Neural progenitor cell (in vitro differentiated cells): ENCODE measurements at regions not wholly inside any gene's neighbourhood (a gene's known extent, or its start where the extent isn't known, plus 50 kb on each side); places are given as distances from the start of the nearest gene placed in this dataset.

Source experiments
- DNase-seq: peaks from one replicate; pipeline ENCODE4 v3.0.0-alpha.2; 2016; ENCODE audit warnings: low spot score
- H2AFZ ChIP-seq: fragments of 200-600 bp; sonication (generic); replicated peaks from 2 replicates; pipeline ENCODE4 v1.6.1; 2016; ENCODE audit warnings: antibody characterized with exemption
- H3F3A ChIP-seq: fragments of 200-600 bp; sonication (generic); 2 replicates; pipeline ENCODE4 v1.6.1; 2016; ENCODE audit warnings: antibody characterized with exemption, low read depth
- H3K27ac ChIP-seq: fragments of 200-600 bp; sonication (generic); 2 replicates; pipeline ENCODE4 v1.5.1; 2016; ENCODE audit warnings: mild to moderate bottlenecking
- H3K27me3 ChIP-seq: fragments of 200-600 bp; sonication (generic); 2 replicates; pipeline ENCODE4 v1.6.1; 2016; ENCODE audit warnings: mild to moderate bottlenecking, moderate library complexity
- H3K36me3 ChIP-seq: fragments of 200-600 bp; sonication (generic); 2 replicates; pipeline ENCODE4 v1.5.1; 2016
- H3K4me1 ChIP-seq: fragments of 200-600 bp; sonication (generic); 2 replicates; pipeline ENCODE4 v1.6.1; 2016; ENCODE audit warnings: mixed run types
- H3K4me2 ChIP-seq: fragments of 200-600 bp; sonication (generic); 2 replicates; pipeline ENCODE4 v1.6.1; 2016
- H3K4me3 ChIP-seq: fragments of 200-600 bp; sonication (generic); 2 replicates; pipeline ENCODE4 v1.5.1; 2016
- H3K79me2 ChIP-seq: fragments of 200-600 bp; sonication (generic); 2 replicates; pipeline ENCODE4 v1.6.1; 2016; ENCODE audit warnings: low read depth
- H3K9ac ChIP-seq: fragments of 200-600 bp; sonication (generic); 2 replicates; pipeline ENCODE4 v1.6.1; 2016
- H3K9me3 ChIP-seq: fragments of 200-600 bp; sonication (generic); 2 replicates; pipeline ENCODE4 v1.5.1; 2016; ENCODE audit warnings: low read depth
- H4K20me1 ChIP-seq: fragments of 200-600 bp; sonication (generic); 2 replicates; pipeline ENCODE4 v1.6.1; 2016; ENCODE audit warnings: low read depth
- H3K27ac Mint-ChIP-seq: 3 replicates; pipeline ENCODE4 v1.8.0; 2021; ENCODE audit warnings: mixed read lengths
- H3K27me3 Mint-ChIP-seq: 2 replicates; pipeline ENCODE4 v1.8.0; 2022; ENCODE audit warnings: low read depth, mild to moderate bottlenecking, inconsistent platforms, moderate library complexity, mixed read lengths; ENCODE audit not compliant: insufficient read depth
- H3K36me3 Mint-ChIP-seq: 3 replicates; pipeline ENCODE4 v1.8.0; 2021; ENCODE audit warnings: mixed read lengths
- H3K4me1 Mint-ChIP-seq: 3 replicates; pipeline ENCODE4 v1.8.0; 2021; ENCODE audit warnings: mixed read lengths
- H3K4me3 Mint-ChIP-seq: 3 replicates; pipeline ENCODE4 v1.8.0; 2021; ENCODE audit warnings: mild to moderate bottlenecking, moderate library complexity, mixed read lengths
- H3K9me3 Mint-ChIP-seq: 3 replicates; pipeline ENCODE4 v1.8.0; 2020; ENCODE audit warnings: mixed read lengths
- EZH2 ChIP-seq: fragments of 200-600 bp; sonication (generic); IDR thresholded peaks from 2 replicates; pipeline ENCODE4 v1.6.1; 2017; ENCODE audit warnings: antibody characterized with exemption, mild to moderate bottlenecking, moderate library complexity
- EZH2phosphoT487 ChIP-seq: fragments of 200-600 bp; sonication (generic); IDR thresholded peaks from 2 replicates; pipeline ENCODE4 v1.6.1; 2017; ENCODE audit warnings: antibody characterized with exemption
- TF ChIP-seq, protein P1 (sequence below): fragments of 200-600 bp; sonication (generic); IDR thresholded peaks from 2 replicates; pipeline ENCODE4 v1.5.1; 2017; ENCODE audit warnings: antibody characterized with exemption, mild to moderate bottlenecking

DNA sequence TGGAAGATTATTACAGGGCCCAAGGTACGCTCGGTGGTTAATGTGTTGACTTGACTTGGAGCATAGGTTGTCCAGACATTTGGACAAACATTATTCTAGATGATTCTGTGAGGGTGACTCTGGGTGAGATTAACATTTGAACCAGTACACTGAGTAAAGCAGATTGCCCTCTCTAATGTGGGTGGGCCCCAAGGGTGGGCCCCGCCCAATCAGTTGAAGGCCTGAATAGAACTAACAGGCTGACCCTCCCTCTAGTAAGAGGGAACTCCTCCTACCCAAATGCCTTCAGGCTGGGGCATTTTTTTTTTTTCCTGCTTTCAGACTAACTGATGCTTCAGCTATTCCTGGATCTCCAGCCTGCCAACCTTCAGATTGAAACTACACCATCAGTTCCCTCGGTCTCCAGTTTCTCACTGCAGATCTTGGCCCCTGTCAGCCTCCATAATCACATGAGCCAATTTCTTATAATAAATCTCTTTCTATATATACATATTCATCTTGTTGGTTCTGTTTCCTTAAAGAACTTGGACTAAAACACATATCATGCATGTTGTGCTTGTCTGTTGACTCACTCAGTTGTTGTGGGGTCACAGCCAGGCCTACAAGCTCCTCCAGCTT, 338.1 kb upstream of the BRINP1 start:
- Mint-ChIP-seq H3K27ac (no peak overlapping the region), H3K4me1 (no peaks in the 10 kb centered on the region), H3K36me3 (no peaks in the 10 kb centered on the region), H3K4me3 (no peak overlapping the region), H3K27me3 (no peaks in the 10 kb centered on the region), H3K9me3 (no peaks in the 10 kb centered on the region)
- no peak overlapping the region for H3K27ac ChIP-seq
- H3K4me3 ChIP-seq: no peak overlapping the region
- no peaks in the 10 kb centered on the region for H3K79me2 ChIP-seq
- H2AFZ ChIP-seq: no peak overlapping the region
- DNase-seq: no peak
- no peaks in the 10 kb centered on the region for H3K36me3 ChIP-seq
- H3K9me3 ChIP-seq: no peaks in the 10 kb centered on the region
- no peak overlapping the region for H3K4me2 ChIP-seq
- no peak overlapping the region for H3K9ac ChIP-seq
- H4K20me1 ChIP-seq: no peaks in the 10 kb centered on the region
- H3F3A ChIP-seq: no peaks in the 10 kb centered on the region
- no peaks in the 10 kb centered on the region for H3K27me3 ChIP-seq
- TF ChIP-seq EZH2phosphoT487 (no peak), EZH2 (no peak)
- TF ChIP-seq, protein P1, sequence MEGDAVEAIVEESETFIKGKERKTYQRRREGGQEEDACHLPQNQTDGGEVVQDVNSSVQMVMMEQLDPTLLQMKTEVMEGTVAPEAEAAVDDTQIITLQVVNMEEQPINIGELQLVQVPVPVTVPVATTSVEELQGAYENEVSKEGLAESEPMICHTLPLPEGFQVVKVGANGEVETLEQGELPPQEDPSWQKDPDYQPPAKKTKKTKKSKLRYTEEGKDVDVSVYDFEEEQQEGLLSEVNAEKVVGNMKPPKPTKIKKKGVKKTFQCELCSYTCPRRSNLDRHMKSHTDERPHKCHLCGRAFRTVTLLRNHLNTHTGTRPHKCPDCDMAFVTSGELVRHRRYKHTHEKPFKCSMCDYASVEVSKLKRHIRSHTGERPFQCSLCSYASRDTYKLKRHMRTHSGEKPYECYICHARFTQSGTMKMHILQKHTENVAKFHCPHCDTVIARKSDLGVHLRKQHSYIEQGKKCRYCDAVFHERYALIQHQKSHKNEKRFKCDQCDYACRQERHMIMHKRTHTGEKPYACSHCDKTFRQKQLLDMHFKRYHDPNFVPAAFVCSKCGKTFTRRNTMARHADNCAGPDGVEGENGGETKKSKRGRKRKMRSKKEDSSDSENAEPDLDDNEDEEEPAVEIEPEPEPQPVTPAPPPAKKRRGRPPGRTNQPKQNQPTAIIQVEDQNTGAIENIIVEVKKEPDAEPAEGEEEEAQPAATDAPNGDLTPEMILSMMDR: no peak
- H3K4me1 ChIP-seq: no peaks in the 10 kb centered on the region

DNA sequence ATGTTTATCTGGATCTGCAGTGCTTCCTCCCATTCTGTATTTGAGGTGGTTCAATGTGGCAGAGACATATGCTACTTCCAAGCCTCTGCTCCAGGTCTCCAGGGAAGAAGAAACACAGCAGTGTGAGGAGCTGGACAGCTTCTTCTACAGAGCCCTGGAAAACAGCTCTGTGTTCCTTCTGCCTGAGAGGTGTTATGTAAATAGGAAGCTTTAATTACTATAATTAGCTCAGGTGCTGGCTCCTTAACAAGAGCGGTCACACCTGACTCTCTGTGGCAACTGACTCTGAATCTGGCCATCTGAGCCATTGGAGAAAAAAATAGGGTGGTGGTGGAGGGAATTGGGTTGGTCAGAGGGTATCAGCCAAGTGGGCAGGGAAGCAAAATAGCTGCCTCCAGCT, 332.4 kb upstream of the BRINP1 start:
- TF ChIP-seq, protein P1: no peak
- no peak for TF ChIP-seq EZH2
- no peak for TF ChIP-seq EZH2phosphoT487
- no peaks in the 10 kb centered on the region for H3K36me3 ChIP-seq
- H3K27ac ChIP-seq: no peak overlapping the region
- Mint-ChIP-seq H3K27ac (no peak overlapping the region), H3K9me3 (no peaks in the 10 kb centered on the region), H3K36me3 (no peaks in the 10 kb centered on the region), H3K4me1 (peaks cover 15% of the 10 kb centered on the region), H3K4me3 (no peak overlapping the region), H3K27me3 (no peaks in the 10 kb centered on the region)
- no peak overlapping the region for H3K9ac ChIP-seq
- DNase-seq: no peak
- H4K20me1 ChIP-seq: no peaks in the 10 kb centered on the region
- no peak overlapping the region for H3K4me2 ChIP-seq
- no peaks in the 10 kb centered on the region for H3F3A ChIP-seq
- H3K9me3 ChIP-seq: no peaks in the 10 kb centered on the region
- no peaks in the 10 kb centered on the region for H3K27me3 ChIP-seq
- no peak overlapping the region for H2AFZ ChIP-seq
- H3K4me1 ChIP-seq: no peaks in the 10 kb centered on the region
- H3K4me3 ChIP-seq: no peak overlapping the region
- no peaks in the 10 kb centered on the region for H3K79me2 ChIP-seq

DNA sequence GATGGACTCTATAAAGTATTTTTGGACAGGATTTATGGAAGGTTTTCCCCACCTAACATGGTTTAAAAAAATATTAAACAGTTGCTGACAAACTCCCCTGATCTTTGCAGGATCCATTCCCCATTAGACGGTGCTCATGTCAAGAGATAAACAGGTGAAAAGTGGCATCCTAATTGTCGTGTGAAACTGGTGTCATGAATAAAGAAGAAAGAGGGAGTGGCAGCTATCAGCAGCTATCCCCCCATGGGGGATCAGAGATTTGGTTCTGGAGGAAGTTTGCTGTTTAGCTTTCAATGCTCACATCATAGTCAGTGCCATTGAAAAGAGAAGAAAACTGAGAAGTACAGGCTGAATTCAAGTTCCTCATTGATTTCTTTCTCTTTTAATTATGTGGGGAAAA, 329.3 kb upstream of the BRINP1 start:
- H4K20me1 ChIP-seq: no peaks in the 10 kb centered on the region
- H2AFZ ChIP-seq: no peak overlapping the region
- H3K27ac Mint-ChIP-seq: no peak overlapping the region
- H3K27ac ChIP-seq: no peak overlapping the region
- H3K4me1 ChIP-seq: no peaks in the 10 kb centered on the region
- peaks cover 15% of the 10 kb centered on the region for H3K4me1 Mint-ChIP-seq
- H3K79me2 ChIP-seq: no peaks in the 10 kb centered on the region
- TF ChIP-seq, protein P1: no peak
- TF ChIP-seq EZH2: no peak
- TF ChIP-seq EZH2phosphoT487: no peak
- H3K36me3 ChIP-seq: no peaks in the 10 kb centered on the region
- H3K9ac ChIP-seq: no peak overlapping the region
- no peaks in the 10 kb centered on the region for H3K36me3 Mint-ChIP-seq
- no peaks in the 10 kb centered on the region for H3F3A ChIP-seq
- DNase-seq: no peak
- H3K9me3 Mint-ChIP-seq: no peaks in the 10 kb centered on the region
- H3K27me3 ChIP-seq: no peaks in the 10 kb centered on the region
- no peaks in the 10 kb centered on the region for H3K9me3 ChIP-seq
- no peak overlapping the region for H3K4me3 ChIP-seq
- H3K4me2 ChIP-seq: no peak overlapping the region
- no peak overlapping the region for H3K4me3 Mint-ChIP-seq
- H3K27me3 Mint-ChIP-seq: no peaks in the 10 kb centered on the region
